Natural killer cell treated with Interleukin-12 subunit alpha and Interleukin-12 subunit beta and Interleukin-15 and Interleukin-18, amount 100 ng/mL, for 72 hours (primary cell): ENCODE measurements at regions not wholly inside any gene's neighbourhood (a gene's known extent, or its start where the extent isn't known, plus 50 kb on each side); places are given as distances from the start of the nearest gene placed in this dataset.
"Not testable (repeated sequence)": the region's sequence is repeated elsewhere in the genome, so short reads cannot be mapped to it uniquely, and the experiment has no call there.

Experiments used
- ATAC-seq, 2 donors: fragments of 150-1000 bp; cut with Tn5 transposase in 1 of 2; sonication (Bioruptor Pico), chemical (Tn5 transposase) in 1 of 2; 2 replicates each; pipeline ENCODE4 v1.10.0; 2021
- DNase-seq: peaks from one replicate; pipeline ENCODE4 v3.0.0; 2022; ENCODE audit warnings: low spot score
- H3K27ac Mint-ChIP-seq, 2 donors: 1 replicate in 1 of 2; 2 replicates in 1 of 2; pipeline ENCODE4 v1.8.0; 2022; ENCODE audit warnings: mixed read lengths in 2 of 2, mild to moderate bottlenecking in 1 of 2, moderate library complexity in 1 of 2
- H3K27me3 Mint-ChIP-seq, 2 donors: 1 replicate in 1 of 2; 2 replicates in 1 of 2; pipeline ENCODE4 v1.8.0; 2022; ENCODE audit warnings: mixed read lengths in 2 of 2
- H3K36me3 Mint-ChIP-seq: one replicate; pipeline ENCODE4 v1.8.0; 2022; ENCODE audit warnings: mixed read lengths
- H3K4me1 Mint-ChIP-seq, 2 donors: 1 replicate in 1 of 2; 2 replicates in 1 of 2; pipeline ENCODE4 v1.8.0; 2022; ENCODE audit warnings: low read depth in 2 of 2, mixed read lengths in 2 of 2, mild to moderate bottlenecking in 1 of 2
- H3K4me3 Mint-ChIP-seq: one replicate; pipeline ENCODE4 v1.8.0; 2022; ENCODE audit warnings: mixed read lengths
- H3K9me3 Mint-ChIP-seq: 2 replicates; pipeline ENCODE4 v1.8.0; 2022; ENCODE audit warnings: mixed read lengths

DNA sequence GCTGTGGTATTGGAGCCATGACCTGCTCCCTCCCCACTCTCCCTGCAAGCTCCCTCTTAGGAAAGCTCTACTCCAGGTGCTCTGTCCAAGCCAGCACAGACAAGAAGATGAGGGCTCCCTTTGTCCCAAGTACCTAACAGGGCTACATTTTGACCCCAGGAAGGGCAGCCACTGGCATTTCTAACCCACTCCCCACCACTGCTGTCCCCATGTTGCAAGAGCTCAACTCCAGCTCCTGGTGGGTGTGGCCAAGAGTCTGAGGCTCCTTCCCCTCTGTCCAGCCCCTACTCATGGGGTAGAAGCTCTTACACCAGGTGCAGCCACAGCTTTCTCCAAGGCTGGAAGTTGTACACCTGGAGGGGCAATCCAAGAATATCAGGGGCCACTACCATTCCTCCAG is 127.0 kb upstream of the NPAS2 start:
- DNase-seq (no peak), ATAC-seq (peak in 1 of 2 donors; percentile 15)
- H3K4me3 Mint-ChIP-seq: no peak overlapping the region
- no peak overlapping the region for H3K27ac Mint-ChIP-seq
- peaks cover 17 to 43% of the 10 kb centered on the region in 2 donors for H3K27me3 Mint-ChIP-seq
- H3K4me1 Mint-ChIP-seq: no peaks in the 10 kb centered on the region
- H3K9me3 Mint-ChIP-seq: peaks cover 9% of the 10 kb centered on the region
- H3K36me3 Mint-ChIP-seq: peaks cover 20% of the 10 kb centered on the region

DNA sequence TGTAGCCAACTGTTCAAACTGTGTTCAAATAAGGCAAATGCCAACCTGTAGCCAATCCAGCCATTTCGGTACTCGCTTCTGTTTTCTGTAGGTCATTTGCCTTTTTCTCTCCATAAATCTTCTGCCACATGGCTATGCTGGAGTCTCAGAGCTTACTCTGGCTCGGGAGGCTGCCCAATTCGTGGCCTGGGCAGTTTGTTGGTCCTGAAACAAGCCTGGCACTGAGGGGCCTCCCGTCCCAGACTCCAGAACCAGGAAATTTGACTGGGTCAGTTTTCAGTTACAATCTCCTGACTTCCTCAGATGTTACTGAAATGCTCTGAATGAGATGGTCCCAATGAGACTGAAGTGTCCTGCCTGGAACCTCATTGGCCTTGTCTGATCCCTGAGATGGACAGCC is 120.8 kb upstream of the NPAS2 start:
- no peak overlapping the region for H3K27ac Mint-ChIP-seq
- peaks cover 11 to 29% of the 10 kb centered on the region in 2 donors for H3K27me3 Mint-ChIP-seq
- DNase-seq (no peak), ATAC-seq (no peak)
- peaks cover 16% of the 10 kb centered on the region for H3K36me3 Mint-ChIP-seq
- H3K9me3 Mint-ChIP-seq: peaks cover 9% of the 10 kb centered on the region
- peaks cover 0 to 8% of the 10 kb centered on the region in 2 donors for H3K4me1 Mint-ChIP-seq
- no peak overlapping the region for H3K4me3 Mint-ChIP-seq

DNA sequence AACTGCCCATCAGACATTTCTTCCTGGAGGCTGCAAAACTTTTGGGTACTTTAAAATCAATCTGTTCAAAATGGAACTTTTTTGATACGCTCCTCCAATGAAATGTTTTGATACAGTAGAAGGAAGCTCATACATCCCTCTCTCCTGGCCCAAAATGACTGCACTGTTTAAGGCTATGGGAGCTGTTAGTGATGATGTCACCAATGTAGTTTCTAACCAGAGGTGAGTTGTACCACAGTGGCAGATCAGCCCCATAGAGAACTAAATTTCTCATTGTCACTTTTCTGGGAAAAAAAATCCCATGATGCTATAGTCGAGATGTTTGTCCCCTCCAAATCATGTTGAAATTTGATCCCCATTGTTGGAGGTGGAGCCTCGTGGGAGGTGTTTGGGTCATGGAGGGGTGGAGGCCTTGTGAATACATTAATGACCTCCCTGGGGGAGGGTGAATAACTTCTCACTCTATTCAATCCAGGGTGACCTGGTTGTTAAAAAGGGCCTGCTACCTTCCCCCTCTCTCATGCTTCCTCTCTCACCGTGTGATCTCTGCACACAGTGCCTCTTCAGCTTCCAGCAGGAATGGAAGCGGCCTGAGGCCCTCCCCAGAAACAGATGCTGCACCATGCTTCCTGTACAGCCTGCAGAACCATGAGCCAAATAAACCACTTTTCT is 117.4 kb upstream of the NPAS2 start:
- H3K27ac Mint-ChIP-seq: no peak overlapping the region
- DNase-seq (no peak), ATAC-seq (no peak)
- no peak overlapping the region for H3K4me3 Mint-ChIP-seq
- H3K27me3 Mint-ChIP-seq: peaks cover 9 to 20% of the 10 kb centered on the region in 2 donors
- H3K4me1 Mint-ChIP-seq: peaks cover 0 to 8% of the 10 kb centered on the region in 2 donors
- no peaks in the 10 kb centered on the region for H3K36me3 Mint-ChIP-seq
- H3K9me3 Mint-ChIP-seq: no peaks in the 10 kb centered on the region

DNA sequence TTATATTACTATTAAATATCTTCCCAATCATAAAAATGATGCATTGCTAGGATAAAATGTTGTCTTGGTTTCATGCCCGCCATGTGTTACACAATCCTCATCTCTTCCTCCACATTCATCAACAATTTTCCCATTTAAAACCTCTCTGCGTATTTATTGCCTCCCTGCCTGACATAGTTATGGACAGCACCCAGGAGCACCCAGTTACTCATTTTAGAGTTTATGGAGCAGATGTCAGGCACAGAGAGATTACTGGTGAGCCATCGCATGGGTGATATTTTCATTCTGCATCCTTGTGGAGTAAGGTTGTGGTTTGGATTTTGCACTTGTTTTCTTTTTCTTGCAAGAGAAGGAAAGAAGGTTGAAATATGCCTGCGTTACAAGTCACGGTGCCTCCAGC is 116.7 kb upstream of the NPAS2 start:
- H3K27me3 Mint-ChIP-seq: peaks cover 9 to 20% of the 10 kb centered on the region in 2 donors
- H3K27ac Mint-ChIP-seq: no peak overlapping the region
- H3K36me3 Mint-ChIP-seq: no peaks in the 10 kb centered on the region
- no peak overlapping the region for H3K4me3 Mint-ChIP-seq
- H3K9me3 Mint-ChIP-seq: no peaks in the 10 kb centered on the region
- no peak for ATAC-seq
- DNase-seq: no peak
- peaks cover 0 to 8% of the 10 kb centered on the region in 2 donors for H3K4me1 Mint-ChIP-seq

DNA sequence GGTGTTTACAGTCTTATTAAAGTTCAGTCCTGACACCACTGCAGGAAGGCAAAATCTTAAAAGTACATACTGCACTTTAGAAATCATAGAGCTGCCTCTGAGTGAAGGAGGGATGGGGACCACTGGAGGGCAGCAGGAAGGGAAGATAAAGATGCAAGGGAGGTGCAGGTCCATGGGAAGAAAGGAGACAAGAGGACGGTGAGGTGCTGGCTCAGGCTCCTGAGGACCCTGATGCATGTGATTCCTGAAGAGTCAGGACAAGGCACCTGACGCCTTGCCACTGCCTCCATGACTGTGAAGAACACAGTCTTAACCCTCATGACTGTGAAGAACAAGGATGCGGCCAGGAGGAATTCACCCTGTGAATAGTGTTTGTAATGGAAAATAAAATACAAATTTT is 116.2 kb upstream of the NPAS2 start:
- peaks cover 0 to 8% of the 10 kb centered on the region in 2 donors for H3K4me1 Mint-ChIP-seq
- H3K4me3 Mint-ChIP-seq: no peak overlapping the region
- no peak for DNase-seq
- peaks cover 9 to 20% of the 10 kb centered on the region in 2 donors for H3K27me3 Mint-ChIP-seq
- H3K9me3 Mint-ChIP-seq: no peaks in the 10 kb centered on the region
- no peaks in the 10 kb centered on the region for H3K36me3 Mint-ChIP-seq
- H3K27ac Mint-ChIP-seq: no peak overlapping the region
- no peak for ATAC-seq

DNA sequence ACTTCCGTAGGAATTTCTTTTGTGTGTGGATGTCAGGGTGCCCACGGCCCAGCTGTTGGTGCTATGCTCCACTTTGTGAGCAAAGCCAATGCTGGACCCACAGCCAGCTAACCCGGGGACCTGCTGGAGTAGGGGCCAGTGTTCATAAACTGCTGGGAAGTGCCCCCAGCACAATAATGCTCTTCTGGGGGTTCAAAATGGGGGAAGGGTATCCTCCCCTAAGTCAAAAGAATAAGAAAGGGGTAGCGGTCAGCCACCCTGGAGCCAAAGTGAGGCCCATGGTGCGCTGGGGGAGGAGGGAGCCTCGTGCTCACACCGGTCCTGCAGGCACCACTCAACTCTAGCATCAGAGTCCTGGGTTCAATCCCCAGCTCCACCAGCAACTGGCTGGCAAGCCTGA is 115.8 kb upstream of the NPAS2 start:
- Mint-ChIP-seq H3K27me3 (peaks cover 9 to 20% of the 10 kb centered on the region in 2 donors), H3K4me1 (peaks cover 0 to 8% of the 10 kb centered on the region in 2 donors), H3K4me3 (no peak overlapping the region), H3K27ac (no peak overlapping the region), H3K9me3 (no peaks in the 10 kb centered on the region), H3K36me3 (no peaks in the 10 kb centered on the region)
- DNase-seq (no peak), ATAC-seq (no peak)

DNA sequence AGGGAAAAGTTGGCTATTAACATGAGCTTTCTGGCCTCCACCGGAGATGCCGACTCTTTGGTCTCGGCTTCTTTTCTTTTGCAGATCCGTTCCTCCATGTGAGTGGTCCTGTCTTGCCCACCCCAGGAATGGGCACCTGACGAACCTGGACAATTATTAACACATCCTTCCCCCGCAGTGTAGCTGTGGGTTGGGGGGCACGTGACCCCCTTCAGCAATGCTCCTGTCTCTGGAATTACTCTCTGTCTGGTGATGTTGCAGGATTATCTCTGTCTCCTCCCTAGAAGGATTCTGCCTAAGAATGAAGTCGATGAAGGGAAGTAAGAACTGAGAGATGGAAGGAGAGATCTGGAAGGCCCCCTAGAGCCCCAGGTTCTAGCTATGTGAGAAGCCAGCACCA is 115.2 kb upstream of the NPAS2 start:
- H3K36me3 Mint-ChIP-seq: no peaks in the 10 kb centered on the region
- no peak for DNase-seq
- H3K4me3 Mint-ChIP-seq: no peak overlapping the region
- H3K4me1 Mint-ChIP-seq: peaks cover 0 to 8% of the 10 kb centered on the region in 2 donors
- H3K9me3 Mint-ChIP-seq: no peaks in the 10 kb centered on the region
- peaks cover 9 to 20% of the 10 kb centered on the region in 2 donors for H3K27me3 Mint-ChIP-seq
- no peak for ATAC-seq
- H3K27ac Mint-ChIP-seq: no peak overlapping the region

DNA sequence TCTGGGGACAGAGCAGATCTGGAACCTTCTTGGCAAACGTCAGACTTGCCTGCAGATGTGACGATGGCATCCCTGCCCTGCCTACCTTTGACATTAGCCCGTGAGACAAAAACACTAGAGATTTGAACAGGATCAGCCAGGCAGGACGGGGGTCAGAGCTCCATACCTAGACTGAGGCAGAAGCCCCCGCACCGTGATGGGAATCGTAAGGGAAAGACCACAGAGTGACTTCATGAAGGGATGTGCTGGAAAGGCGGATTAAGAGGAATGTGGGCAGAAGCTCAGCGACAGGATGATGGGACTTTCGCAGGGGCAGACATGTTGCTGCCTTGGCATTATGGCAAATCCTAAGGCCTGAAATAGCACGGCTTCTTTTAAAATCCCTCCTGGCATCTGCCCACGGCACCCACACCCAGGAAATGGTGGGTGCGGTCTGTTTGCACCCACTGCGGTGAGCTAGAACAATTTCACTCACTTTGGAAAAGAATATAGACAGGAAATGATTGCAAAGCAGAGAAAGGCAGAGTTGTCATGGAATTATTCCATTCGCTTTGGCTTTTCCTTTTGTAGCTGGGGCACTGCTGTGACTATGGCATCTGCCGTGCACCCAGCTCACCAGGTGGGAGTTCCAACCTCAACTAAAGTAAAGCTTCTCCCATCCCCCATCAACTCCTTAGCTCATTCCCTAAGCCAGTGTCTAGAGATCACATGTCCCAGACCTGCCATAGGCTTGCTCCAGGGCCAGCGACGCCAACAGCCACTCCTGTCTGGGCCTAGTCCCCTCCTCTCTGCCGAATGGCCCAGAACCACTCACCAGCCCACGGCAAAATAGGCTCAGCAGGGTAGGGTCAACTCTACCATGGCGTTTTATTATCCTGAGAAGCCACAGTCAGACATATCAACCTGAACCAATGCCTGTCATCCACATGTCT is 112.7 kb upstream of the NPAS2 start:
- ATAC-seq: no peak

DNA sequence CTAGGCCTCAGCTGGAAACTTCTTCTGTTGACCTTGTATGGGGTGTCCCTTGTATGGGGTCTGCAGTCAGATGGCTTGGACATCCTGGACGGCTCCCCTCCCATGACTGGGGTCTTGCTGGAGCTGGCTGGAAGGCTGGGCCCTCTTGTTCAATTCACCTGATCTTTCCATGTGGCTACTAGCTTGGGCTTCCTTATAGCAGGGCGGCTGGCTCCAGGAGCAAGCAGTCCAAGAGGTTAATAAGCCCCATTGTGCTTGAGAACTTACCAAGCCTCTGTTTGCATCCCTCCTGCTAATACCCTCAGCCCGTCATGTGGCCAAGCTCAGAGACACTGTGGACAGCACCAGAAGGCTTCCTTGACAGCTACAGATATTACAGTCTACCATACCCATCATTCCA is 111.6 kb upstream of the NPAS2 start:
- Mint-ChIP-seq H3K4me1 (peaks cover 0 to 5% of the 10 kb centered on the region in 2 donors), H3K27ac (no peak overlapping the region), H3K27me3 (peaks cover 6% of the 10 kb centered on the region in 2 donors), H3K9me3 (no peaks in the 10 kb centered on the region), H3K36me3 (no peaks in the 10 kb centered on the region), H3K4me3 (no peak overlapping the region)
- no peak for DNase-seq
- peak in 1 of 2 donors; percentile 24 for ATAC-seq

More for the DNA sequence above, 112.7 kb upstream of the NPAS2 start:
- DNase-seq: no peak
- H3K4me3 Mint-ChIP-seq: no peak overlapping the region
- H3K9me3 Mint-ChIP-seq: no peaks in the 10 kb centered on the region
- H3K4me1 Mint-ChIP-seq: peaks cover 0 to 8% of the 10 kb centered on the region in 2 donors
- no peaks in the 10 kb centered on the region for H3K36me3 Mint-ChIP-seq
- H3K27ac Mint-ChIP-seq: no peak overlapping the region
- H3K27me3 Mint-ChIP-seq: peaks cover 6 to 8% of the 10 kb centered on the region in 2 donors

DNA sequence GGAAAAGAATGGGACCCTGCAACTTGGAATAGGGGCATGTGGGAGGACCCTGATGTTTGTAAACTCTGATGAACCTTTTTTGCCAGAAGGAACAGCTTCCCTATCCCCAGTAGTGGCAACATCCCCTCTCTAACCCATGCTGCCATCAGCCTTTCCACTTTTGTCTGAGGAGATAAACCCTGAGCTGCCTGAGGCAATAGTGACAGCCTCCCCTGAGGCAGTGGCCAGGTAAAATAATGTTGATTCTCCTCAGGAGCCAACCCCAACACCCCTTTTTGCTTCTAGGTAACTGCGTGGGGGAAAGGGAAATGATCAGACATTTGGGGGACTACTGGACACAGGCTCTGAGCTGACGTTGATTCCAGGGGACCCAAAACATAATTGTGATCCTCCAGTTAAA is 106.8 kb upstream of the NPAS2 start:
- H3K27me3 Mint-ChIP-seq: peaks cover 3 to 12% of the 10 kb centered on the region in 2 donors
- no peak for DNase-seq
- no peak overlapping the region for H3K4me3 Mint-ChIP-seq
- H3K27ac Mint-ChIP-seq: no peak overlapping the region
- H3K36me3 Mint-ChIP-seq: no peaks in the 10 kb centered on the region
- H3K9me3 Mint-ChIP-seq: no peaks in the 10 kb centered on the region
- ATAC-seq: no peak
- H3K4me1 Mint-ChIP-seq: no peaks in the 10 kb centered on the region

DNA sequence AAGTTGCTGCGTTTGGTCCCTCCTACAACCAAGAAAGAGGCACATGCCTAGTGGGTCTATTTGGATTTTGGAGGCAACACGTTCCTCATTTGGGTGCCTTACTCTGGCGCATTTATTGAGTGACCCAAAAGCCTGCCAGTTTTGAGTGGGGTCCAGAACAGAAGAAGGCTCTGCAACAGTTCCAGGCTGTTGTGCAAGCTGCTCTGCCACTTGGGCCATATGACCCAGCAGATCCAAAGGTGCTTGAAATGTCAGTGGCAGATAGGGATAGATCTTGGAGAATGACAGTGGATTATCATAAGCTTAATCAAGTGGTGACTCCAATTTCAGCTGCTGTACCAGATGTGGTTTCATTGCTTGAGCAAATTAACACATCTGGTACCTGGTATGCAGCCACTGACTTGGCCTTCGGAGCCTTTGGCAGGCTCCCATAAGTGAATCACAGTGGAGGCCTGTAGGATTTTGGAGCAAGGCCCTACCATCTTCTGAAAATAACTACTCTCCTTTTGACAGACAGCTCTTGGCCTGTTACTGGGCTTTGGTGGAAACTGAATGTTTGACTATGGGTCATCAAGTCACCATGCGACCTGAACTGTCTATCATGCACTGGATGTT is 105.4 kb upstream of the NPAS2 start:
- not testable (repeated sequence) for H3K36me3 Mint-ChIP-seq, DNase-seq, H3K9me3 Mint-ChIP-seq, H3K4me3 Mint-ChIP-seq, ATAC-seq, H3K4me1 Mint-ChIP-seq, H3K27ac Mint-ChIP-seq
- peaks cover 3 to 12% of the 10 kb centered on the region in 2 donors for H3K27me3 Mint-ChIP-seq

DNA sequence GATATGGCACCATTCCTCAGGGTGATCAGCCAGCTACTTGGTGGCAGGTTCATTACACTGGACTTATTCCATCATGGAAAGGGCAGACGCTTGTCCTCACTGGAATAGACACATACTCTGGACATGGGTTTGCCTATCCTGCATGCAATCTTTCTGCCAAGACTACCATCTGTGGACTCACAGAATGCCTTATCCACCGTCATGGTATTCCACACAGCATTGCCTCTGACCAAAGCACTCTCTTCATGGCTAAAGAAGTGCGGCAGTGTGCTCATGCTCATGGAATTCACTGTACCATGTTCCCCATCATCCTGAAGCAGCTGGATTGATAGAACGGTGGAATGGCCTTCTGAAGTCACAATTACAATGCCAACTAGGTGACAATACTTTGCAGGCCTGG is 104.1 kb upstream of the NPAS2 start:
- DNase-seq, H3K36me3 Mint-ChIP-seq, H3K4me1 Mint-ChIP-seq, H3K27ac Mint-ChIP-seq, ATAC-seq, H3K4me3 Mint-ChIP-seq, H3K9me3 Mint-ChIP-seq: not testable (repeated sequence)
- peaks cover 3 to 12% of the 10 kb centered on the region in 2 donors for H3K27me3 Mint-ChIP-seq

DNA sequence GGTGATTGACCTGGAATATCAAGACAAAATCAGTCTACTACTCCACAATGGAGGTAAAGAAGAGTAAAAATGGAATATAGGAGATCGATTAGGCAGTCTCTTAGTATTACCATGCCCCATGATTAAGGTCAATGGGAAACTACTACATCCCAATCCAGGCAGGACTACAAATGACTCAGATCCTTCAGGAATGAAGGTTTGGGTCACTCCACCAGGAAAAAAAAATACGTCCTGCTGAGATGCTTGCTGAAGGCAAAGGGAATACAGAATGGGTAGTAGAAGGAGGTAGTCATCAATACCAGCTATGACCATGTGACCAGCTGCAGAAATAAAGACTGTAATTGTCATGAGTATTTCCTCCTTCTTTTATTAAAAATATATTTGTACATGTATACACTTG is 103.4 kb upstream of the NPAS2 start:
- Mint-ChIP-seq H3K4me3 (no peak overlapping the region), H3K27me3 (peaks cover 3 to 11% of the 10 kb centered on the region in 2 donors), H3K9me3 (no peaks in the 10 kb centered on the region), H3K4me1 (no peaks in the 10 kb centered on the region), H3K36me3 (no peaks in the 10 kb centered on the region), H3K27ac (no peak overlapping the region)
- DNase-seq (no peak), ATAC-seq (no peak)
